Cerebellar cortex (tissue), 1 donor: ENCODE measurements at regions not wholly inside any gene's neighbourhood (a gene's known extent, or its start where the extent isn't known, plus 50 kb on each side); places are given as distances from the start of the nearest gene placed in this dataset.
"Not testable (repeated sequence)": the region's sequence is repeated elsewhere in the genome, so short reads cannot be mapped to it uniquely, and the experiment has no call there.

ENCODE experiments used
- DNase-seq: peaks from one replicate; pipeline ENCODE4 v3.0.0-alpha.2; 2015; ENCODE audit warnings: low spot score

- no peak for DNase-seq
Observed at GRCh38 chr18:67865400-67865799, 348.9 kb upstream of the DSEL start.

GRCh38 chr18:67864677-67865340, 348.3 kb upstream of the DSEL start:
- no peak for DNase-seq

DNA sequence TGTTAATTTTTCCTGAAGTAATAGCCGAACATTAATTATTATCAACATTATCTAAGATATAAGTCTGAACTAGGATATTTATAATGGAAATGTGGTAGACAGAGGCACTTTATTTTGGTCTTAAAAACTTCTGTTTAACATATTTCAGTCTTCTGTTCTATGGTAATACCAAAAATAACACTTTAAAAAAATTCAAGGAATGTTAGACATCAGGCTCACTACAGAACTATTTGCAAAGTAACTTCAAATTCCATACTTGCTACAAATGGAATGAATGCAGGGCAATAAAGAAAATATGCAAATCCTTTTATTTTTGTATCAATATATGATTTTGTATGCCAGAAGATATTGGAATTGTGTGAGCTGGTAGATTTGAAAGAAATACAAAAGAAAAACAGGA, 345.5 kb upstream of the DSEL start:
- DNase-seq, result no peak

GRCh38 chr18:67854340-67854739, 337.8 kb upstream of the DSEL start:
- no peak for DNase-seq

- DNase-seq, result no peak
Observed at GRCh38 chr18:67846422-67847098, 330.0 kb upstream of the DSEL start.

- DNase-seq, result no peak
Observed at GRCh38 chr18:67845035-67845434, 328.5 kb upstream of the DSEL start.

DNA sequence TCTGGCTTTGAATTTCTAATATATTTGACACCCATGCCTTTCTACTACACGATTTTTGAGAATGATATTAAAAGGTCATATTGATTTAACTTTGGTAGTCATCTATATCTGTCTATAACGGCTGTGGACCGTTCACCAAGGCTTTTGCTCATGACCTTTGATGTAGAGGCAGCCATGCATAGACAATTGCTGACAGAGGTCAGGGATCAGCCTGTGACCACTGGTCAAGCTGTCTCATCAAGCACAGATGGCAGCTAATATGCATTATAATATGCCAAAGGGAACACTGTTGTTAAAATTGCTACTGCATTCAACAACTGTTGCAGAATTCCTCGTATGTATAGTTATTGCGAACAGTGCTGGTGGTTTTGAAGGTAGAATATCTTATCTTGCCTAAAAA, 323.9 kb upstream of the DSEL start:
- no peak for DNase-seq

GRCh38 chr18:67818432-67818831, 301.9 kb upstream of the DSEL start:
- no peak for DNase-seq

- DNase-seq, result no peak
Observed at GRCh38 chr18:67815280-67815679, 298.8 kb upstream of the DSEL start.

DNA sequence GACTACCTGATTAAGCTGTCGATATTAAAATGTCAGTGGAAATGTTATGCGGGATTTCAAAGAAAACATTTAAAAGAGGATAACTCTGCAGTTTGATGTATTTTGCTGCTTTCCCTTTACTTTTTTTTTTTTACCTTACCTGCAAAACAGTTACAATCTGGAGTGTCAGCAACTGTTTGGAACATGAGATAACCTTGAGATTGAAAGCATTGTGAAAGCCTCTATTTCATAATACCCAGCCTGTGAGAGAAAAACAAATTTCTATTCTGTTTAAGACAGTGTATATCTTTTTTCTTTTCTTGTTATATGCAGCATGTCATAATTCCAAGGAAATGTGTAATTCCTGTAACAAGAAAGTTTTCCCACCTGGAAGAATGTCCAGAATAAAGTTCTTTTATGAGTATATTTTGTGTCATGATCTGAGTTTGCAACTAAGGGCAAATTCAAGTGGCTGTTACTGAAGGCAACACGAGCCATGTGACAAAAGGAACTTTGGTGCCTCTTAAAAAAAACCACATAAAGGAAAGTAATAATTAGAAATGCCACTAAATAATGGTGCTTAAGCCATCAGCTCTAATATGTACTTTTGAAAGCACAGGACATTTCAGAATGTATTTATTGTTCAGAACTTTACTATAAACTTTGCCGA, 297.0 kb upstream of the DSEL start:
- no peak for DNase-seq

DNA sequence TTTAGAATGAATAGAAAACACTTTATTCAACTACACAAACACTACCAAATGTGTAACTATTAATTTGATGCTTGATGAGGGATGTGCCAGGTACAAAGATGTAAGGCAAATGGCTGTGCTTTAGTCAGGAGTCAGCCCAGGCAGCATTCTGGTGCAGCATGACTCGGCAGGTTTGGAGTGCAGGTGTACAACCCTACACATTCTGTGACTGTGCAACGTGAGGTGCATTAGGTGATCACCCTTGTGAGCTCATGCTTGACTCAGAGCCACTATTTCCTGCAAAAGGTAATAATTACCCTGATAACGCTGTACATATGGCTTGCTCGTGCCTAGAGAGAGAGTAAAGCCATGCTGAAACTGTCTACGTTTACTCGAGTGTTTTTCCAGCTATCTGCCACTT, 288.7 kb upstream of the DSEL start:
- DNase-seq, result no peak

DNA sequence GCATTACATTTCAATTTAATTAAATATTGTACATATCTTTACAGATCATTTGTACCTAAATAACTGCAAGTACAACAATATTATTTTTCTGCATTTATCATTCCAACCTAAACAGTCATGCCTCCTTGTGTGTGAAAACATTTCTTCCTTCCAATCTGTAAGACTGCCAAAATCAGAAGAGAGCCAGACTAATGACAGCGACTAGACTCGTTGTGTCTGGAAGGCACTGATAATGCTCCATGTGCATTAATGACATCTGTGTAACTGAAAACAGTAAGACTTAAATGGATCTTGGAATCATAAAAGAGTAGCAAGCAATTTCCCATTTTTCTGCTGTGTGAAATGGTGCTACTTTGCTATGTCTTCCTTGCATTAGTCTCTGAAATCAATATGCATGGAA, 278.0 kb upstream of the DSEL start:
- peak; percentile 15 for DNase-seq

DNA sequence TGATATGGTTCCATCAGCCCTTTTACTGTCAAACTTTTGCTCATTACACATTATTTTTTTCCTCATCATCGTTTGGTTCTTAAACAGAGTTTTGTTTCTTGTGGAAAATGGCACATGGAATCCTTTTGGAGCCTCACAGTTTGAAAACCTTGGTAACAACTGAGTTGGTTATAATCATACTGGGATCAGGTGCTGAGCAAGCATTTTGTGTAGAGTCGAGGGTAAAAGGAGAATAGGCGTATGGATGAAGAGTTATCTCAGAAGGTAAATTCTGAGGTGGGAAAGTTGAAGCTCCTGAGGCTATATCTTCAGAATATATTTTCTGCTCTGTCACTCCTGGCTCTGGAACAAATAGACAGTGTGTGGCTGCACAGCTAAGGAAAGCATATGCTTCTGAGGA, 274.0 kb upstream of the DSEL start:
- DNase-seq, result no peak

- DNase-seq, result no peak
Observed at GRCh38 chr18:67789165-67789545, 272.6 kb upstream of the DSEL start.

DNA sequence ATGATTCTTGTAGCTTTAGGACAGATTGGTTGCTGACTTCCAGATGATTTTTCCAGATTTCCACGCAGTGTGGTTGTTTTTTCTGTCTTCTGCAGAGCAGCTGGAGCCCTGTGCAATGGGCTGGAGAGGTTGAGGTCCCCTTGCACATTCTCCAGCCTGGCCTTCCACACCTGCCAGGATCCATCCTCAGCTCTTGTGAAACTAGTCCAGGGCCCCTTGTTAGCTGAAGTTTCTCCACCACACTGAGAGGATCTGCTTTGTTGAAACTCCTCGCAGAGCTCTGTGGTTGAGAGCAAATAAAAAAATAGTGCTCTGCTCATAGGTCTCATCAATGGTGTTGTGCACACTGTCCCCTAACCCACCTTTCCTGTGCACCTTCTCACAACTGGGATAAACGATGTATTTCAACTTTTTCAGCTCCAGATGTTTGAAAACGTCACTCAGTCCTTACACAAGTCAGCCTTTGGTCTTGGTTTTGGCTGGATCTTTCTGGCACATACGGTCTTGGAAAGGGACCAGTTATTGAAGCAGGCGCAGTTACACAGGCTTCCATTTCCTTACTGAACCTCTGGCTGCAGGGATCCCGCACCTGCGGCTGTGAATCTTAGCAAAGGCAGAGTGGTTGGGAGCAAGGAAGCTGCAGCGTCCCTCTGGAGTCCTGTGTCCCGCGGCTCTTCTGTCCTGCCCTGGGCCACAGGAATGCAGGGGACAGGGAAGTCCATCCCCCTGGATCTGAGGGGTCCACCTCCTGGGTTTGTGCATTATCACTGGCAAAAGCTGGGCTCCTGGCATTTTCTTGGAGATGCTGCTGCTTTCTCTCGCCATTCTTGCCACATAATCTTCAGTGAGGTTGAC, 272.0 kb upstream of the DSEL start:
- DNase-seq, result no peak

- no peak for DNase-seq
Observed at GRCh38 chr18:67783196-67783946, 266.9 kb upstream of the DSEL start.

DNA sequence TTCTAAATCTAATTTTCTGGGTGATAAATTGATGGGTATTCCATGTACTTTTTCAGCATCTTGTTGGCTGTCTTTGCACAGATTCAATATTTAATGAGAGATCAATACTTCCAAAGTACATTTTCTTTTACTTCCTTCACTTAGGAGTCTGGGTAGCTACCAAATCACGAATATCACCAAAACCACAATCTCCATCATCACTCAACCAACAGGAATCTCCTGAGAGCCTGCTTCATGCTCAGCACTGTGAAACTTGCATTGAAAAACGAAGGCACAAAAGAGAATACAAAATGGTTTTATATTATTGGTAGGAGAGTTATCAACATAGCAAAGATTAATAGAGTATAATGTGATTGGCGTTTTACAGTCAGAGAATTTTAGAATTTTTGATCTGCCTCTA, 261.5 kb upstream of the DSEL start:
- DNase-seq, result no peak

DNA sequence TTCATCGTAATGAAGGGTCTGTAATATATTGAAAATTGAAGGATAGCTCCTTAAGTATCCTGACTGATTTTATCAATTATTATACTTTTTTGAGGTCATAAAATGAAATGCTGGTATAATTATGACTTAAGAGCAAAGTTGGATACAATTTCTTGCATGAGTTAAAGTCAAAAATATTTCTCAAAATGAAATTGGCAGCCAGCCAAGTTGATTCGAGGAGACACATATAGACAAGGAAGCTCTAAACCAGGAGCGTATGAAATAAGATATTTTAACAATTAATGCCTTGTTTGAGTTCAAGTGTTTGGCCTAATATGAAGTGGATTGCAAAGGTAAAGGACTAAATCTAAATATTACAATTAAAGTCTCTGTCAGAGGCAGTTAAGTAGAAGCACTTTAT, 260.4 kb upstream of the DSEL start:
- DNase-seq, result no peak

DNA sequence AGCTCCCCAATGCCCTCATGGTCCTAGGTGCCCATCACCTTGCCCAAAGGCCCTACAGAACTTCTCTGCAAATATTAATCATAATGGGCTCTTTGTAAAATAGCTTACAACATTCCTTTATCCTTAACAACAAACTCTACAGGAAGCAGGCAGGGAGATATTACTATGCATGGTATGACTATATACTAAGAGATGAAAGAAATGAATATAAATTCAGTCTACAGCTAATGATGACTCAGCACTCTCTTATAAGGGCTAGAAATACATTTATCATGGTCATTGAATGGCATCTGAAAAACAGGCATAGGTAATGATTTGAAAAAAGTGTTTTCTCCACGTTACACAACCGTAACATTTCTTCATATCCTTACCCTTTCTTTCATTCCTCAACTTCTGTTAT, 254.8 kb upstream of the DSEL start:
- no peak for DNase-seq

DNA sequence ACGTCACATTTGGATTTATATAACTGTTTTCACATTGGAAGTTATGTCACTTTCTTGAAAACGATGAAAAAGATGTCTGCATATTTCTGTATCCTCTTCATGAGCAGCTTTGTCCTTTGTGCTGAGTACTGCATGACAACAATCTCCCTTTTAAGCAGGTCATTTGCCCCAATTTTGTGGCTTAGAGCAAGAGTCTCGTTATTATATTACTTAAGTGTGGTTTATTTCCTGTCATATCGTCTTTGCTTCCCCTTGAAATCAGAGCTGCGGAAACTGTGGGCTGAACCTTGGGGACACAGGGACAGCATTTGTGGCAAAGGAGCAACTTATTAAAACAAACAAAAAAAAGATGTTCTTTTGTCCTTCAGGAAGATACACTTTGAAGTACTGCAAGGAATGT, 254.0 kb upstream of the DSEL start:
- DNase-seq, result no peak

DNA sequence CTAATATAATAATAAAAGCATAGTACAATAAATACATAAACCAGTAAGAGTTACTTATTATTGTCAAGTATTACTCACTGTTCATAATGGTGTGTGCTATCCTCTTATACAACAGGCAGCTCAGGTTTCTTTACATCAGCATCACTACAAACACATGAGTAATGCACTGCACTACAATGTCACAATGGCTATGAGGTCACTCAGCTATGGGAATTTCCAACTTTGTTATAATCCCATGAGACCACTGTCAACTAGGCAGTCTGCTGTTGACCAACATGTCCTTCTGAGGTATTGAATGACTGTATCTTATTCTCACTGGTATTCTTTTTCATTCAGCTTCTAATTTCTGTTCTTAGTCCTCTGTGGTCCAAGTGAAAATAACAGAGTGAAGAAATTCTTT, 250.4 kb upstream of the DSEL start:
- DNase-seq, result no peak

GRCh38 chr18:67752211-67752610, 235.7 kb upstream of the DSEL start:
- not testable (repeated sequence) for DNase-seq
